SK-N-MC (cell line): ENCODE measurements at regions not wholly inside any gene's neighbourhood (a gene's known extent, or its start where the extent isn't known, plus 50 kb on each side); places are given as distances from the start of the nearest gene placed in this dataset.

Experiments used
- EZH2 ChIP-seq: fragments of 200-600 bp; sonication (generic); IDR thresholded peaks from one replicate; pipeline ENCODE4 v1.6.1; 2017; ENCODE audit warnings: antibody characterized with exemption
- POLR2AphosphoS5 ChIP-seq: IDR thresholded peaks from 2 replicates; pipeline ENCODE4 v1.6.1; 2012; ENCODE audit warnings: mild to moderate bottlenecking, low read depth, low read length, borderline replicate concordance

DNA sequence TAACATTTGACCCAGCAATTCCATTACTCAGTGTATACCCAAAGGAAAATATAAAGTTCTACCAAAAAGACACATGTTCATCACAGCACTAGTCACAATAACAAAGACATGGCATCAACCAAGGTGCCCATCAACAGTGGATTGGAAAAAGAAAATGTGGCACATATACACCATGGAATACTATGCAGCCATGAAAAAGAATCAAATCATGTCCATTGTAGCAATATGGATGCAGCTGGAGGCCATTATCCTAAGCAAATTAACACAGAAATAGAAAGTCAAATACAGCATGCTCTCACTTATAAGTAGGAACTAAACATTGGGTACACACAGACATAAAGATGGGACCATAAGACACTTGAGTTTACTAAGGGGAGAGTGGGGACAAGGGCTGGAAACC lies 441.9 kb upstream of the ID4 start:
- TF ChIP-seq EZH2 (no peak), POLR2AphosphoS5 (no peak)
